Kidney (tissue), 13 donors: ENCODE measurements at regions not wholly inside any gene's neighbourhood (a gene's known extent, or its start where the extent isn't known, plus 50 kb on each side); places are given as distances from the start of the nearest gene placed in this dataset.
A peak's percentile ranks its signal among the peaks of the same experiment; 100 is the strongest.

Experiments used
- DNase-seq, 5 donors: peaks; one replicate each; pipeline ENCODE4 v3.0.0-alpha.2; 2013 to 2020
- FAIRE-seq: peaks from 2 replicates; lab custom pipeline; 2012; peaks lifted over from hg19 to GRCh38; lab: Jason Lieb, UNC
- H3K27ac ChIP-seq, 2 donors: one replicate each; pipeline ENCODE4 v1.7.0; 2013; ENCODE audit warnings: low read depth in 2 of 2, low read length in 2 of 2, inconsistent platforms in 1 of 2
- H3K27me3 ChIP-seq: one replicate; pipeline ENCODE4 v1.7.1; 2013; ENCODE audit warnings: low read length, inconsistent platforms; ENCODE audit not compliant: control insufficient read depth, insufficient read depth
- H3K36me3 ChIP-seq, 3 donors: one replicate each; pipeline versions ENCODE4 v1.7.0 to v1.7.1; 2013; ENCODE audit warnings: low read length in 3 of 3, control low read depth in 1 of 3, inconsistent platforms in 1 of 3; ENCODE audit not compliant: insufficient read depth in 3 of 3, control insufficient read depth in 2 of 3
- H3K4me1 ChIP-seq, 3 donors: one replicate each; pipeline versions ENCODE4 v1.7.0 to v1.7.1; 2013; ENCODE audit warnings: low read length in 3 of 3, inconsistent platforms in 1 of 3, low read depth in 1 of 3; ENCODE audit not compliant: control insufficient read depth in 2 of 3, insufficient read depth in 2 of 3
- H3K4me3 ChIP-seq, 3 donors: one replicate each; pipeline versions ENCODE4 v1.7.0 to v1.8.1; 2013; ENCODE audit warnings: low read length in 3 of 3, control low read depth in 1 of 3, inconsistent platforms in 1 of 3
- H3K9ac ChIP-seq, 3 donors: one replicate each; pipeline versions ENCODE4 v1.7.0 to v1.7.1; 2013; ENCODE audit warnings: low read length in 3 of 3, control low read depth in 1 of 3, inconsistent platforms in 1 of 3
- H3K9me3 ChIP-seq, 3 donors: one replicate each; pipeline versions ENCODE4 v1.7.0 to v1.7.1; 2013; ENCODE audit warnings: low read length in 3 of 3, control low read depth in 1 of 3, inconsistent platforms in 1 of 3; ENCODE audit not compliant: control insufficient read depth in 2 of 3, insufficient read depth in 1 of 3
- CTCF ChIP-seq: IDR thresholded peaks from 3 replicates; pipeline ENCODE4 v1.5.1; 2012; ENCODE audit warnings: mild to moderate bottlenecking, moderate library complexity, borderline replicate concordance; ENCODE audit not compliant: insufficient read depth; ENCODE audit errors: extremely low read depth
- intact Hi-C: fragments of 100-400 bp; cut with DNase I; formaldehyde crosslinking; loops from one replicate; pipeline ENCODE4 v1.11.1; 2022
- donor health status: control.
- donor health status: control.
- donor health status: control.
- donor health status: control.
- donor health status: control.
- donor health status: DM: yes; HTN: yes; CAD: no.
- donor health status: Normal renal cell carcinoma (clear cell type).

- no peak for FAIRE-seq
These were observed 124.8 kb downstream of the LRIG2 start for GRCh38 chr1:113197719-113198330.

GRCh38 chr1:113198806-113199205 is 125.8 kb downstream of the LRIG2 start:
- Histone ChIP-seq H3K4me3 (no peak overlapping the region), H3K27me3 (no peaks in the 10 kb centered on the region), H3K36me3 (no peaks in the 10 kb centered on the region), H3K9ac (no peak overlapping the region), H3K4me1 (peaks cover 0 to 7% (median 5%) of the 10 kb centered on the region in 3 donors), H3K27ac (no peak overlapping the region), H3K9me3 (no peaks in the 10 kb centered on the region)
- TF ChIP-seq CTCF, result no peak
- DNase-seq, result no peak
- intact Hi-C loops, result no loop called here
- FAIRE-seq, result no peak

More at GRCh38 chr1:113197719-113198330, 124.8 kb downstream of the LRIG2 start:
- Histone ChIP-seq H3K27ac (no peak overlapping the region), H3K9me3 (no peaks in the 10 kb centered on the region), H3K4me1 (peaks cover 0 to 7% (median 5%) of the 10 kb centered on the region in 3 donors), H3K27me3 (no peaks in the 10 kb centered on the region), H3K4me3 (no peak overlapping the region), H3K36me3 (no peaks in the 10 kb centered on the region), H3K9ac (no peak overlapping the region)
- TF ChIP-seq CTCF, result no peak
- intact Hi-C loops, result no loop called here
- DNase-seq, result no peak

DNA sequence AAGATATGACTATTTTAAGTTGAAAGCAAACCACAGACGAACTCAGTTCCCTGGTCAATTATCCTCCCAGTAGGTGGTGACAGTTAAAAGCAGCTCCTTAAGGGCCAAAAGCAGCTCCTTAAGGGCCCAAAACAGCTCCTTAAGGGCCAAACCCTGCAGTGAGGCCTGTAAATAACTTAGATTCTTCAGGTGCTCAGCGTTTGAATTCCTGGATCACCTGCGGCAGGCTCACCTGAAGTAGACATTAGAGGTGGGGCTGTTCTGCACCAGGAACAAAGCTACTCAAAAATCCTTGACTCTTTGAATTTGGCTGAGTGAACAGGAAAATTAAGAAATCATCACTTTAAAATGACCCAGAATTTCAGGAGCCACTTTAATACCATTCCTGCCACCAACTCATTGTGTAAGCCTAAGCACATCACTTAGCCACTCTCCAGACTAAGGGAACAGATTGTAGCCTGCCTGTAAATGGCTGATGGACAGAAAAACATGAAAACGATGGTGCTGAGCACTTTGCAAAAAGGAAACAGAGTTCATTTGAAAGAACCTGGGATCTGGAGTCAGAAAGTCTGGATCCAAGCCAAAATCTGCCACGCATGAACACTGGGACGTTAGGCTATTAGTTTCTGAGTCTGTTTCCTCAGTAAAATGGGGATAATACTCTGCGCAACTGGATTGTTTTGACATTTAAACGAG is 126.9 kb downstream of the LRIG2 start:
- peaks cover 0 to 7% (median 5%) of the 10 kb centered on the region in 3 donors for H3K4me1 ChIP-seq
- H3K4me3 ChIP-seq, result no peak overlapping the region
- no peak overlapping the region for H3K27ac ChIP-seq
- FAIRE-seq, result no peak
- intact Hi-C loops, result no loop called here
- no peak overlapping the region for H3K9ac ChIP-seq
- no peak for TF ChIP-seq CTCF
- peak in 2 of 5 donors; percentile 46 to 48 for DNase-seq
- no peaks in the 10 kb centered on the region for H3K36me3 ChIP-seq
- H3K27me3 ChIP-seq, result no peaks in the 10 kb centered on the region
- H3K9me3 ChIP-seq, result no peaks in the 10 kb centered on the region
